ENCODE measurements at regions not wholly inside any gene's neighbourhood (a gene's known extent, or its start where the extent isn't known, plus 50 kb on each side); places are given as distances from the start of the nearest gene placed in this dataset.

- peaks cover 15% of the 10 kb centered on the region for H3K9me3 ChIP-seq (replicated peaks)
- intact Hi-C loops (cut with micrococcal nuclease), result no loop called here
- no peak for DNase-seq
- no peak for TF ChIP-seq CTCF (IDR thresholded peaks at IDR 0.05; ENCODE audit: borderline replicate concordance)
- H3K27me3 ChIP-seq (ENCODE audit: low read depth), result no peaks in the 10 kb centered on the region
- no peaks in the 10 kb centered on the region for H3K4me1 ChIP-seq
- H3K36me3 ChIP-seq, result no peaks in the 10 kb centered on the region
- H3K27ac ChIP-seq (replicated peaks), result no peak overlapping the region
- H3K4me3 ChIP-seq, result no peak overlapping the region
Measured at GRCh38 chr6:122890250-122890649, 101.2 kb downstream of the SMPDL3A start.

- TF ChIP-seq CTCF (IDR thresholded peaks at IDR 0.05; ENCODE audit: borderline replicate concordance), result no peak
- Histone ChIP-seq H3K4me3 (no peak overlapping the region), H3K27ac (replicated peaks) (no peak overlapping the region), H3K27me3 (ENCODE audit: low read depth) (no peaks in the 10 kb centered on the region), H3K9me3 (replicated peaks) (peaks cover 15% of the 10 kb centered on the region), H3K36me3 (no peaks in the 10 kb centered on the region), H3K4me1 (no peaks in the 10 kb centered on the region)
- intact Hi-C loops (cut with micrococcal nuclease), result no loop called here
- DNase-seq, result no peak
Measured at GRCh38 chr6:122894791-122895190, 101.2 kb upstream of the CLVS2 start.

- Histone ChIP-seq H3K27ac (replicated peaks) (no peak overlapping the region), H3K27me3 (ENCODE audit: low read depth) (no peaks in the 10 kb centered on the region), H3K36me3 (no peaks in the 10 kb centered on the region), H3K9me3 (replicated peaks) (no peaks in the 10 kb centered on the region), H3K4me1 (no peaks in the 10 kb centered on the region), H3K4me3 (no peak overlapping the region)
- TF ChIP-seq CTCF (IDR thresholded peaks at IDR 0.05; ENCODE audit: borderline replicate concordance), result no peak
- intact Hi-C loops (cut with micrococcal nuclease), result no loop called here
- no peak for DNase-seq
Measured at GRCh38 chr6:122902326-122902725, 93.7 kb upstream of the CLVS2 start.

- no peak for TF ChIP-seq CTCF (IDR thresholded peaks at IDR 0.05; ENCODE audit: borderline replicate concordance)
- Histone ChIP-seq H3K9me3 (replicated peaks) (no peaks in the 10 kb centered on the region), H3K4me3 (no peak overlapping the region), H3K36me3 (no peaks in the 10 kb centered on the region), H3K27ac (replicated peaks) (no peak overlapping the region), H3K4me1 (no peaks in the 10 kb centered on the region), H3K27me3 (ENCODE audit: low read depth) (no peaks in the 10 kb centered on the region)
- no peak for DNase-seq
- intact Hi-C loops (cut with micrococcal nuclease), result no loop called here
Measured at GRCh38 chr6:122903266-122903915, 92.6 kb upstream of the CLVS2 start.

- intact Hi-C loops (cut with micrococcal nuclease), result no loop called here
- no peak for TF ChIP-seq CTCF (IDR thresholded peaks at IDR 0.05; ENCODE audit: borderline replicate concordance)
Measured at GRCh38 chr6:122904166-122904565, 91.9 kb upstream of the CLVS2 start.

More at GRCh38 chr6:122904166-122904565, 91.9 kb upstream of the CLVS2 start:
- no peak for DNase-seq
- Histone ChIP-seq H3K4me1 (no peaks in the 10 kb centered on the region), H3K27ac (replicated peaks) (no peak overlapping the region), H3K4me3 (no peak overlapping the region), H3K9me3 (replicated peaks) (no peaks in the 10 kb centered on the region), H3K36me3 (no peaks in the 10 kb centered on the region), H3K27me3 (ENCODE audit: low read depth) (no peaks in the 10 kb centered on the region)
